ENCODE measurements at regions not wholly inside any gene's neighbourhood (a gene's known extent, or its start where the extent isn't known, plus 50 kb on each side); places are given as distances from the start of the nearest gene placed in this dataset.

DNA sequence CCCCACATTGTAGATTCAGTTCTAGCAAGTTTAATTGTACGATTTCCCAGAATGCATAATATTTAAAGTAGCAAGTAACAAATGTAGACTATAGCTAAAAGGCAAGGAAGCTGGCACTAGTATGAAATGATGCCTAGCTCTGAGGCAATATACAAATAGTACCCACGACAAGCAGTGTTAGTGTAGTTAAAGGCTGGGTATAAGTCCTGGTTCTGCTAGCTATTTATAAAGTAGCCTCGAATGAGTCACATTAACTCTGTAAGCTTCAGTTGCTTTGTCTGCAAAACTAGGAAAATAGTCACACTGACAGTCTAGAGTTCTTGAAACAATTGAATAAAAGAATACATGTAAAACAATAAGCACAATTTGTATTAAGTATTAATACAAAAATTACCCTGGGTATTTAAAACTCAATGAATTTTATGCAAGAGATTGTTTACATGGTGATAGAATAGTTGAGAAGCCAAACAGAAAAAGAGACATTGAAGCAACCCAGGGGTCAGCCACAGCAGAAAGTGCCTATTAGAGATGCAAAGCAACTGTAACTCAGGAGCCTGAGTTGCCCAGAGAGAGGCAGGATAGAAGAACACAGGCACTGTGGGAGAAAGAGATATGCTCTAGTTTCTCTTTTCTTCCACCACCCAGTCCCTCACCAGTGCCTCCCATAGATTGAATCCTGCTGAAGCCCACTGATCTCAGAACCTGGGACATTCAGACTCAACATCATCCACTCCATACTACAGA, 949.0 kb downstream of the C4orf33 start (continued):
- TF ChIP-seq, protein P1, sequence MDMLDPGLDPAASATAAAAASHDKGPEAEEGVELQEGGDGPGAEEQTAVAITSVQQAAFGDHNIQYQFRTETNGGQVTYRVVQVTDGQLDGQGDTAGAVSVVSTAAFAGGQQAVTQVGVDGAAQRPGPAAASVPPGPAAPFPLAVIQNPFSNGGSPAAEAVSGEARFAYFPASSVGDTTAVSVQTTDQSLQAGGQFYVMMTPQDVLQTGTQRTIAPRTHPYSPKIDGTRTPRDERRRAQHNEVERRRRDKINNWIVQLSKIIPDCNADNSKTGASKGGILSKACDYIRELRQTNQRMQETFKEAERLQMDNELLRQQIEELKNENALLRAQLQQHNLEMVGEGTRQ (CRISPR knock-in tag; IDR thresholded peaks at IDR 0.05) = no peak
- TF ChIP-seq CBX1 (IDR thresholded peaks at IDR 0.05; ENCODE audit: low read depth) (no peak), SAFB (IDR thresholded peaks at IDR 0.05; ENCODE audit: borderline replicate concordance, low read depth, low read length) (no peak)

- no peaks in the 10 kb centered on the region for H3K27me3 ChIP-seq (ENCODE audit: control insufficient read depth in 2 of 2, insufficient read depth in 2 of 2, low read length in 2 of 2)
- H3K4me2 ChIP-seq (ENCODE audit: insufficient read depth, low read length) = no peak overlapping the region
- no peaks in the 10 kb centered on the region for H3K36me3 ChIP-seq (ENCODE audit: control insufficient read depth, insufficient read depth, low read length)
- ChIA-PET POLR2A (no interaction called here), CTCF (ENCODE audit: low intra/inter-chr PET ratio) (no interaction called here)
- H3K9me1 ChIP-seq (ENCODE audit: control insufficient read depth, insufficient read depth, low read length) = no peaks in the 10 kb centered on the region
- no peaks in the 10 kb centered on the region for H3K9me3 ChIP-seq (replicated peaks; ENCODE audit: control insufficient read depth, insufficient read depth, low read depth, low read length)
- no TSS peak for BruUV-seq (replicated peaks)
- DNase-seq (ENCODE audit: extremely low read depth in 1 of 4, low spot score in 3 of 4) (no peak), ATAC-seq (no peak), FAIRE-seq (no peak)
- H2AFZ ChIP-seq (ENCODE audit: low read depth, low read length) = no peak overlapping the region
- no peak for TF ChIP-seq POLR2G (IDR thresholded peaks at IDR 0.05; ENCODE audit: low read depth, low read length)
- peak; percentile 95 for TF ChIP-seq MAFF (IDR thresholded peaks at IDR 0.05; ENCODE audit: low read length)
- TF ChIP-seq ZNF316 (IDR thresholded peaks at IDR 0.05) = peak; percentile 83
- no peak for TF ChIP-seq NR2C1 (IDR thresholded peaks at IDR 0.05)
- no peak for TF ChIP-seq NR2C1 (tag; IDR thresholded peaks at IDR 0.05)
- no peak for TF ChIP-seq ZNF592 (IDR thresholded peaks at IDR 0.05)
- TF ChIP-seq MAFK (IDR thresholded peaks at IDR 0.05; ENCODE audit: low read length) = peak; percentile 98
- no peak for TF ChIP-seq ADNP (tag; IDR thresholded peaks at IDR 0.05)
- no peak for TF ChIP-seq FIP1L1 (IDR thresholded peaks at IDR 0.05; ENCODE audit: low read depth, low read length, poor library complexity, severe bottlenecking)
- TF ChIP-seq NR4A1 (CRISPR knock-in tag; IDR thresholded peaks at IDR 0.05) = no peak
- TF ChIP-seq NR4A1 (tag; IDR thresholded peaks at IDR 0.05) = no peak
- TF ChIP-seq C11orf30 (IDR thresholded peaks at IDR 0.05; ENCODE audit: low read depth) = peak; percentile 75
- no peak for TF ChIP-seq ELF2 (CRISPR knock-in tag; IDR thresholded peaks at IDR 0.05)
- TF ChIP-seq MAFG (tag; conservative IDR thresholded peaks at IDR 0.05) = peak; percentile 86
- TF ChIP-seq GTF2F1 (IDR thresholded peaks at IDR 0.05; ENCODE audit: low read depth, low read length) = no peak
- no peak overlapping the region for H3K4me3 ChIP-seq
- H3K79me2 ChIP-seq (ENCODE audit: control insufficient read depth, insufficient read depth, low read length) = no peaks in the 10 kb centered on the region
- intact Hi-C loops (cut with micrococcal nuclease) (no loop called here), in situ Hi-C loops (cut with MboI) (no loop called here)
- H3K27ac ChIP-seq (ENCODE audit: extremely low read depth, low read depth, low read length) = no peak overlapping the region
- no peaks in the 10 kb centered on the region for H3K4me1 ChIP-seq (replicated peaks in 1 of 2; ENCODE audit: control insufficient read depth in 2 of 2, insufficient read depth in 2 of 2, low read length in 2 of 2)
- no peaks in the 10 kb centered on the region for H4K20me1 ChIP-seq (replicated peaks; ENCODE audit: control insufficient read depth, insufficient read depth, low read length)
- no peak overlapping the region for H3K9ac ChIP-seq (ENCODE audit: insufficient read depth in 1 of 2, low read depth in 2 of 2, low read length in 2 of 2)
- WGBS (ENCODE audit: insufficient coverage, low coverage, missing lambda C conversion rate) = 0% methylated on average over 2 of the region's 2 CpGs
These were observed 957.8 kb downstream of the C4orf33 start for GRCh38 chr4:130053723-130054122.
